ENCODE measurements at regions not wholly inside any gene's neighbourhood (a gene's known extent, or its start where the extent isn't known, plus 50 kb on each side); places are given as distances from the start of the nearest gene placed in this dataset.

DNA sequence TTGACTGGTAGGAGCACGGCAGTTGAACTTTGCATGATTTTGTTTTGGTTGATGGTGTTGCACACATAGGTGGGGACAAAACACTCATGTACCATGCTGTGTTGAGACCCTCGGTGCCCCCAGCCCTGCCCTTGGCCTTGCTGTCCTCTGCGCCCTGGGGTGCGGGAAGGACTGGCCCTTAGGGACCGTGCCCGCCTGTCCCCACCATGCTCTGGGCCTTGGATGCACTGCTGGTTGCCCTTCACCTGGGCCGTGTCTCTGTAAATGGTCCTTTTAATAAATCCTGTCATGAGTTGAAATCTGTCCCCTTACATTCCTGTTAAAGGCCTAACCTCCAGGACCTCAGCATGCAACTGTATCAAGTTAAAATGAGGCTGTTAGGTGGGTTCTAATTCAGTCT lies 102.3 kb upstream of the ANO1 start:
- TF ChIP-seq, protein P1, sequence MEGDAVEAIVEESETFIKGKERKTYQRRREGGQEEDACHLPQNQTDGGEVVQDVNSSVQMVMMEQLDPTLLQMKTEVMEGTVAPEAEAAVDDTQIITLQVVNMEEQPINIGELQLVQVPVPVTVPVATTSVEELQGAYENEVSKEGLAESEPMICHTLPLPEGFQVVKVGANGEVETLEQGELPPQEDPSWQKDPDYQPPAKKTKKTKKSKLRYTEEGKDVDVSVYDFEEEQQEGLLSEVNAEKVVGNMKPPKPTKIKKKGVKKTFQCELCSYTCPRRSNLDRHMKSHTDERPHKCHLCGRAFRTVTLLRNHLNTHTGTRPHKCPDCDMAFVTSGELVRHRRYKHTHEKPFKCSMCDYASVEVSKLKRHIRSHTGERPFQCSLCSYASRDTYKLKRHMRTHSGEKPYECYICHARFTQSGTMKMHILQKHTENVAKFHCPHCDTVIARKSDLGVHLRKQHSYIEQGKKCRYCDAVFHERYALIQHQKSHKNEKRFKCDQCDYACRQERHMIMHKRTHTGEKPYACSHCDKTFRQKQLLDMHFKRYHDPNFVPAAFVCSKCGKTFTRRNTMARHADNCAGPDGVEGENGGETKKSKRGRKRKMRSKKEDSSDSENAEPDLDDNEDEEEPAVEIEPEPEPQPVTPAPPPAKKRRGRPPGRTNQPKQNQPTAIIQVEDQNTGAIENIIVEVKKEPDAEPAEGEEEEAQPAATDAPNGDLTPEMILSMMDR (IDR thresholded peaks at IDR 0.05 in 8 of 11, conservative IDR thresholded peaks at IDR 0.05 in 3 of 11): no peak
- no peak for TF ChIP-seq POLR2A (IDR thresholded peaks at IDR 0.05)

All from spleen (tissue), 7 donors.